GM23338 (cell line): ENCODE measurements at regions not wholly inside any gene's neighbourhood (a gene's known extent, or its start where the extent isn't known, plus 50 kb on each side); places are given as distances from the start of the nearest gene placed in this dataset.

Source experiments
- CREB1 ChIP-seq: fragments of 250-450 bp; sonication (Bioruptor Pico); IDR thresholded peaks from 2 replicates; pipeline ENCODE4 v1.5.0; 2020; ENCODE audit warnings: low read depth, mild to moderate bottlenecking, moderate library complexity
- CTCF ChIP-seq, 2 experiments: fragments of 200-600 bp in 1 of 2; sonication (generic) in 1 of 2; conservative IDR thresholded peaks; 2 replicates each; pipeline versions ENCODE4 v1.5.1 to v1.6.1; 2016 to 2017; ENCODE audit warnings: antibody characterized with exemption in 2 of 2, low read depth in 2 of 2, mild to moderate bottlenecking in 2 of 2, moderate library complexity in 1 of 2
- ETS1 ChIP-seq: IDR thresholded peaks from 2 replicates; pipeline ENCODE4 v1.6.1; 2016; ENCODE audit warnings: antibody characterized with exemption
- EZH2 ChIP-seq: fragments of 200-600 bp; sonication (generic); IDR thresholded peaks from one replicate; pipeline ENCODE4 v1.8.0; 2017; ENCODE audit warnings: antibody characterized with exemption, mild to moderate bottlenecking, low read depth; ENCODE audit not compliant: unreplicated experiment
- EZH2phosphoT487 ChIP-seq: fragments of 200-600 bp; sonication (generic); IDR thresholded peaks from one replicate; pipeline ENCODE4 v1.8.1; 2018; ENCODE audit warnings: antibody characterized with exemption; ENCODE audit not compliant: unreplicated experiment
- JUNB ChIP-seq: IDR thresholded peaks from one replicate; pipeline ENCODE4 v1.6.1; 2016; ENCODE audit warnings: antibody characterized with exemption; ENCODE audit not compliant: unreplicated experiment
- POLR2AphosphoS5 ChIP-seq: IDR thresholded peaks from 2 replicates; pipeline ENCODE4 v1.6.1; 2016; ENCODE audit warnings: antibody characterized with exemption, low read depth
- REST ChIP-seq: IDR thresholded peaks from one replicate; pipeline ENCODE4 v1.6.1; 2018; ENCODE audit warnings: antibody characterized with exemption; ENCODE audit not compliant: unreplicated experiment
- STAT1 ChIP-seq: IDR thresholded peaks from one replicate; pipeline ENCODE4 v1.6.1; 2016; ENCODE audit warnings: antibody characterized with exemption; ENCODE audit not compliant: unreplicated experiment
- ZNF114 ChIP-seq: fragments of 250-450 bp; sonication (Bioruptor Pico); IDR thresholded peaks from 2 replicates; pipeline ENCODE4 v1.5.0; 2020; ENCODE audit warnings: mild to moderate bottlenecking, moderate library complexity
- ZNF462 ChIP-seq: fragments of 250-450 bp; sonication (Bioruptor Pico); IDR thresholded peaks from 2 replicates; pipeline ENCODE4 v1.5.0; 2020; ENCODE audit warnings: mild to moderate bottlenecking, moderate library complexity

DNA sequence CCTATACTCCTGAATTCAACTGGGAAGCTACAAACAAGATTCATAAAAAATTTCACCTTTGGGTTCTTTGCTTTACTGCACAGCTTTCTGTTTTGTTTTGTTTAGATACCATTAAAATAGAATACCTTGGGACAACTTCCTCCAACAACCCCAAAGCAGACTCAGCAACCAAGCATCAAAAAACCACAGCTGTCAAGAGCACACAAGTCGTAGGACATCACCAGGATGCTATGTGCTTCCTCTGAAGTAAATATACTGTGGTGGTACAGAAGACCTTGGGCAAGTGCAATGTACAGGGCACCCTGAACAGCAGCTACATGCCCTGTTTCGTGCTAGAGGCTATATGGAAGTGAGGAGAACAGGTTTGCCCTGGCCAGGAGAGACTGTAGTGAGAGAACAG lies 359.3 kb downstream of the BCL11B start:
- TF ChIP-seq CTCF (conservative IDR thresholded peaks at IDR 0.05; ENCODE audit: low read depth in 2 of 2) (no peak), POLR2AphosphoS5 (no peak), REST (no peak), ZNF462 (CRISPR knock-in tag) (no peak), ETS1 (no peak), EZH2 (no peak), EZH2phosphoT487 (no peak), JUNB (no peak), CREB1 (no peak), STAT1 (no peak), ZNF114 (CRISPR knock-in tag) (no peak)
